ENCODE measurements at regions not wholly inside any gene's neighbourhood (a gene's known extent, or its start where the extent isn't known, plus 50 kb on each side); places are given as distances from the start of the nearest gene placed in this dataset.

GRCh38 chr9:31394015-31394473, 990.4 kb upstream of the ACO1 start:
- no peaks in the 10 kb centered on the region for H3K79me1 ChIP-seq (ENCODE audit: low read depth in 1 of 2, low read length in 2 of 2)
- no peak overlapping the region for H3K56ac ChIP-seq (ENCODE audit: extremely low read depth, insufficient read depth, low read length)
- in situ Hi-C loops (cut with MboI; ENCODE audit: low sequenced_read_pairs) (no loop called here), intact Hi-C loops (cut with micrococcal nuclease) (no loop called here), dilution Hi-C loops (cut with HindIII; ENCODE audit: low sequenced_read_pairs, unreplicated experiment) (no loop called here)
- H3K4me1 ChIP-seq (ENCODE audit: control insufficient read depth, insufficient read depth, low read length), result no peaks in the 10 kb centered on the region
- no peak for ATAC-seq (ENCODE audit: low read depth)
- no peaks in the 10 kb centered on the region for H4K20me1 ChIP-seq (ENCODE audit: insufficient read depth, low read length)
- no peak overlapping the region for H3K4me3 ChIP-seq (ENCODE audit: insufficient read depth, low read depth, low read length)
- H2AK9ac ChIP-seq (replicated peaks; ENCODE audit: low read depth, low read length, poor library complexity), result no peak overlapping the region
- H2AFZ ChIP-seq (replicated peaks; ENCODE audit: low read length, poor library complexity), result no peak overlapping the region
- POLR2A ChIA-PET (ENCODE audit: unreplicated experiment), result no interaction called here
- no TSS peak for BruUV-seq (replicated peaks)
- H3K27ac ChIP-seq (ENCODE audit: insufficient read depth, low read length), result no peak overlapping the region
- H3K18ac ChIP-seq (ENCODE audit: low read depth, low read length), result no peak overlapping the region
- CTCF ChIA-PET, result interaction anchor here (0.5 kb wide), 1 partner anchor 187 kb away, joined by 6 read pairs; no protein-coding TSS in a partner anchor
- no peak overlapping the region for H2BK20ac ChIP-seq (ENCODE audit: low read depth, low read length)
- H3K4ac ChIP-seq (ENCODE audit: low read depth, low read length), result no peak overlapping the region
- H4K91ac ChIP-seq (ENCODE audit: insufficient read depth, low read depth, low read length), result no peak overlapping the region
- no peak for DNase-seq
- H2BK120ac ChIP-seq (ENCODE audit: low read depth, low read length), result no peak overlapping the region
- H3K9me3 ChIP-seq (ENCODE audit: control insufficient read depth, insufficient read depth, low read length), result no peaks in the 10 kb centered on the region
- no peak overlapping the region for H3K9ac ChIP-seq (ENCODE audit: low read depth, low read length)
- TF ChIP-seq FOS (IDR thresholded peaks at IDR 0.05; ENCODE audit: low read depth, low read length) (no peak), ELK1 (IDR thresholded peaks at IDR 0.05; ENCODE audit: borderline replicate concordance, low read depth, low read length) (no peak), SMC3 (IDR thresholded peaks at IDR 0.05; ENCODE audit: low read depth, low read length) (no peak), MAFK (IDR thresholded peaks at IDR 0.05; ENCODE audit: low read depth, low read length) (no peak), POLR2A (IDR thresholded peaks at IDR 0.05; ENCODE audit: low read depth, low read length) (no peak), USF2 (IDR thresholded peaks at IDR 0.05; ENCODE audit: low read depth, low read length) (no peak), RAD21 (IDR thresholded peaks at IDR 0.05; ENCODE audit: low read length) (no peak), BHLHE40 (IDR thresholded peaks at IDR 0.05; ENCODE audit: low read depth, low read length) (no peak), RCOR1 (IDR thresholded peaks at IDR 0.05; ENCODE audit: insufficient replicate concordance, low read length) (no peak), CHD1 (IDR thresholded peaks at IDR 0.05; ENCODE audit: low read depth, low read length) (no peak), MXI1 (IDR thresholded peaks at IDR 0.05; ENCODE audit: borderline replicate concordance, low read depth, low read length) (no peak)
- H3K36me3 ChIP-seq (ENCODE audit: control insufficient read depth, insufficient read depth, low read length), result no peaks in the 10 kb centered on the region
- no peak overlapping the region for H2BK15ac ChIP-seq (ENCODE audit: low read depth, low read length)
- no peak overlapping the region for H4K5ac ChIP-seq (ENCODE audit: low read depth, low read length)
- H2AK5ac ChIP-seq (ENCODE audit: low read depth, low read length), result no peak overlapping the region
- no peaks in the 10 kb centered on the region for H3K27me3 ChIP-seq (ENCODE audit: control insufficient read depth, insufficient read depth, low read length)
- no CpG with 5 or more reads among the region's 2 CpGs for WGBS, 2 experiments (ENCODE audit: extremely low coverage in 2 of 2, insufficient read length in 1 of 2)
- H4K8ac ChIP-seq (ENCODE audit: low read depth in 2 of 2, low read length in 2 of 2), result no peak overlapping the region
- H3K4me2 ChIP-seq (ENCODE audit: low read depth, low read length), result no peak overlapping the region
- H3K14ac ChIP-seq (replicated peaks; ENCODE audit: low read depth, low read length), result no peak overlapping the region
- H3K9me1 ChIP-seq (ENCODE audit: insufficient read depth, low read length), result no peaks in the 10 kb centered on the region
- no peak overlapping the region for H3K23ac ChIP-seq (ENCODE audit: low read depth, low read length)
- H2BK5ac ChIP-seq (ENCODE audit: low read depth, low read length, poor library complexity, severe bottlenecking), result no peak overlapping the region
